Ectodermal cell (in vitro differentiated cells): ENCODE measurements at regions not wholly inside any gene's neighbourhood (a gene's known extent, or its start where the extent isn't known, plus 50 kb on each side); places are given as distances from the start of the nearest gene placed in this dataset.
"Not testable (repeated sequence)": the region's sequence is repeated elsewhere in the genome, so short reads cannot be mapped to it uniquely, and the experiment has no call there.

ENCODE experiments used
- H3K27ac ChIP-seq: 2 replicates; pipeline ENCODE4 v1.7.0; 2013; ENCODE audit warnings: mild to moderate bottlenecking, low read depth, low read length; ENCODE audit not compliant: insufficient read depth, poor library complexity, severe bottlenecking
- H3K27me3 ChIP-seq: 2 replicates; pipeline ENCODE4 v1.7.0; 2013; ENCODE audit warnings: mild to moderate bottlenecking, low read length; ENCODE audit not compliant: insufficient read depth, control insufficient read depth, poor library complexity, severe bottlenecking
- H3K36me3 ChIP-seq: one replicate; pipeline ENCODE4 v1.7.0; 2013; ENCODE audit warnings: low read length; ENCODE audit not compliant: control insufficient read depth, insufficient read depth
- H3K4me1 ChIP-seq: one replicate; pipeline ENCODE4 v1.7.0; 2013; ENCODE audit warnings: low read length; ENCODE audit not compliant: control insufficient read depth, insufficient read depth
- H3K4me3 ChIP-seq: 2 replicates; pipeline ENCODE4 v1.7.0; 2013; ENCODE audit warnings: low read depth, low read length, control low read depth; ENCODE audit not compliant: insufficient read depth
- H3K9me3 ChIP-seq: 2 replicates; pipeline ENCODE4 v1.7.0; 2013; ENCODE audit warnings: mild to moderate bottlenecking, low read length, moderate library complexity; ENCODE audit not compliant: control insufficient read depth
- WGBS, 2 experiments: methylation state at CpG; one replicate each; pipeline ENCODE4 v1.1.7; 2013; ENCODE audit warnings: missing lambda C conversion rate in 2 of 2; 5-methylcytosine and 5-hydroxymethylcytosine counted together

DNA sequence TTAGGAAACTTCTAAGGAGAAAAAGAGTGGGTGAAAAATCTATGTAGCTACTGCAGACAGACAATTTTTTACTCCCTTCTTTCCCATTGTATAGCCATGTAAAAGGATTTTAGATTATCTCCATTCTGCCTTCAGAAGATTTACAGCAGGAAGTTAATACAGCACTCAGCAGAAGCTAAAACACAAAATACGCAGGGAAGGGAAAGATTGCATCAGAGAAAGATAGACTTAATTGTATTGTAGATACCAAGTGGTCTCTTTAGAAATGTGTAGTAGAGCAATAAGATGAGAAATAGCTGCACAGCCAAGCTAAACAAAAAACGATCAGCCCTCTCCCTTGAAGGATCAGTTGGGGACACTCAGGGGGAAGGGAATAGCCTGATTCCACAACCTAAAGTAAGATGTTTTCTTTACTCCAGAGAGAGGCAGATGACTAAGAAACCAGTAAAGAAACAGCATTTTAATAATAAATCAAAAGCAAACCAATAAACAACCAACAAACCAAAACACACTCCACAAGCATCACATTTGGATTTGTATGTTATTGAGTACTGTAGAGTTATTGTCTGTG lies 236.7 kb upstream of the SLITRK1 start:
- 75 to 78% methylated on average over 2 of the region's 2 CpGs for WGBS, 2 experiments
- no peaks in the 10 kb centered on the region for H3K27me3 ChIP-seq
- no peak overlapping the region for H3K27ac ChIP-seq
- no peaks in the 10 kb centered on the region for H3K9me3 ChIP-seq
- H3K4me3 ChIP-seq: no peak overlapping the region
- H3K4me1 ChIP-seq: no peaks in the 10 kb centered on the region
- no peaks in the 10 kb centered on the region for H3K36me3 ChIP-seq

DNA sequence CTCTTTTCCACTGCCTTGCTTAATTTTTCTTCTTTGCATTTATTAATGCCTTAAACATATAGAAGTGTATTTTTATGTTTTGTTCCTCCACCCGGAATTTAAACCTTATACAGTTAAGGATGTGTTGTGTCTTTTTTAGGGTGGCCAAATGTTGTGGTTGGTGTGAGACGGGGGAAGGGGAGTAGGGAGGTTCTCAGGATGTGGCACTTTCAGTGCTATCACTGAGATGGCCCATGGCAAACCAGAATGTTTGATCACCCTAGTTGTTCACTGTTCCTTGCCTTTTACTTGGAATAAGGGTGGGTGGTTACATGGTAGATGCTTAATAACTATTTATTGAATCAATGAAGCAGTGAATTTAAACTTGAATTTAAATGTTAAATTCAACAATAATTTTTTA lies 216.0 kb upstream of the SLITRK1 start:
- H3K36me3 ChIP-seq: no peaks in the 10 kb centered on the region
- 97 to 100% methylated on average over 2 of the region's 2 CpGs for WGBS, 2 experiments
- H3K27ac ChIP-seq: no peak overlapping the region
- no peaks in the 10 kb centered on the region for H3K4me1 ChIP-seq
- no peaks in the 10 kb centered on the region for H3K9me3 ChIP-seq
- no peaks in the 10 kb centered on the region for H3K27me3 ChIP-seq
- no peak overlapping the region for H3K4me3 ChIP-seq

DNA sequence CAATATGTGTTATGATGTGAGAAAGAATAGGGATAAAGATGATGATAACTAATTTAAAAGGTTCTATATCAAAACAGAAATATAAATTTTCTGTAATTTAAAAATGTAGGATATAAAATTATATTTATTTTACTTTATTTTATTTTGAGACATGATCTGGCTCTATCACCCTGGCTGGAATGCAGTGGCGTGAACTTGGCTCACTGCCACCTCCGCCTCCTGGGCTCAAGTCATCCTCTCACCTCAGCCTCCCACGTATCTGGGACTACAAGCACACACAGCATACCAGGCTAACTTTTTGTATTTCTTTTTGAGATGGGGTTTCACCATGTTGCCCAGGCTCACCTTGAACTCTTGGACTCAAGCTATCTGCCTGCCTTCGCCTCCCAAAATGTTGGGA lies 214.9 kb upstream of the SLITRK1 start:
- Histone ChIP-seq H3K4me1 (no peaks in the 10 kb centered on the region), H3K36me3 (no peaks in the 10 kb centered on the region), H3K4me3 (no peak overlapping the region), H3K27me3 (no peaks in the 10 kb centered on the region), H3K27ac (no peak overlapping the region), H3K9me3 (no peaks in the 10 kb centered on the region)
- 74% methylated on average over 4 of the region's 4 CpGs for WGBS, 2 experiments

DNA sequence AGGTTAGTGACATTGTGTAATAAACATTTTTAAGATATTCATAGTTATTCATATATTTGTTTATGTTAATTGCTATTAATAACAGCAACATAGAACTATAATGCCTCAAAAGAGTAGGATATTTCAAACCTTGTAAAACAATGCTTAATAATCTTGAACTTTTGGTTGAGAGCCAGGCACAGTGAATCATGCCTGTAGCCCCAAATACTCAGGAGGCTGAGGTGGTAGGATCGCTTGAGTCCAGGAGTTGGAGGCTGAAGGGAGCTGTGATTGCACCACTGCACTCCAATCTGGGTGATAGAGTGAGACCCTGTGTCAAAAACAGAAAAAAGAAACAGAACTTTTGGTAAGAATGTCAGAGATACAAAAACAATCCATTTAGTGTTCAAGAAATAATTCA lies 213.9 kb upstream of the SLITRK1 start:
- H3K9me3 ChIP-seq: no peaks in the 10 kb centered on the region
- H3K36me3 ChIP-seq: no peaks in the 10 kb centered on the region
- H3K4me1 ChIP-seq: no peaks in the 10 kb centered on the region
- no peak overlapping the region for H3K4me3 ChIP-seq
- 95 to 100% methylated on average over 1 of the region's 1 CpG for WGBS, 2 experiments
- H3K27ac ChIP-seq: no peak overlapping the region
- H3K27me3 ChIP-seq: no peaks in the 10 kb centered on the region

DNA sequence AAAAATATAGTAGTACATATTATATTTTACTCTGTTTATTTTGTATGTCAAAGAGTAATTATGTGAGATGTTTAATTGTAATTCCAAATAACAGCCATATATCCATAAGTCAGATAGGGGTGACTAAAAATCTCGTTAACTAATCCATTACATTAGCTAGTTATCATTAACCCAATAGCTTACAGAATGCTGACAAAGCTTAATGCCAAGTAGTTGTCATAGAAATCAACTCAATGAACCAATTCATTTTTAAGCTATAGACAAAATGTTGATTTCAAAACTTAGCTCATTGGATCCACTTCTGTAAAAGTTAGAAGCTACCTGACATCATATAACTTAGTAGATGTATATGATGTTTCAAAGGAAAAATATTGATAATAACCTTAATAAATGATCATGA lies 206.7 kb upstream of the SLITRK1 start:
- Histone ChIP-seq H3K27me3 (no peaks in the 10 kb centered on the region), H3K4me1 (no peaks in the 10 kb centered on the region), H3K9me3 (no peaks in the 10 kb centered on the region), H3K4me3 (no peak overlapping the region), H3K36me3 (no peaks in the 10 kb centered on the region), H3K27ac (no peak overlapping the region)
- 82 to 87% methylated on average over 1 of the region's 1 CpG for WGBS, 2 experiments

DNA sequence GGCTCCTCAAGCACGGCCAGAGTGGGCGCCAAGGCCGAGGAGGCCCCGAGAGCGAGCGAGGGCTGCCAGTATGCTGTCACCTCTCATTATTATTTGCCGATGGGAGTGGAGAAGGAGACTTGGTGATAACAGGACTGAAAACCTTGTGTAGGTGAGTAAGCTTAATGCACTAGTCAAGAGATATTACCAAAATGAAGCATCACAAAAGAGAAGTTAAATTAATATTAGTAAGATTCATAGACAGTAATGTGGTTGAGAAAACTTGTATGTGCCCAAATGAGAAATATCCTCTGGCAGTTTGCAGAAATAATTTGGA lies 204.5 kb upstream of the SLITRK1 start:
- no peaks in the 10 kb centered on the region for H3K36me3 ChIP-seq
- H3K4me3 ChIP-seq: peak overlapping the region; percentile 48
- WGBS, 2 experiments: 67 to 72% methylated on average over 7 of the region's 7 CpGs
- H3K9me3 ChIP-seq: no peaks in the 10 kb centered on the region
- no peaks in the 10 kb centered on the region for H3K4me1 ChIP-seq
- H3K27me3 ChIP-seq: no peaks in the 10 kb centered on the region
- no peak overlapping the region for H3K27ac ChIP-seq

DNA sequence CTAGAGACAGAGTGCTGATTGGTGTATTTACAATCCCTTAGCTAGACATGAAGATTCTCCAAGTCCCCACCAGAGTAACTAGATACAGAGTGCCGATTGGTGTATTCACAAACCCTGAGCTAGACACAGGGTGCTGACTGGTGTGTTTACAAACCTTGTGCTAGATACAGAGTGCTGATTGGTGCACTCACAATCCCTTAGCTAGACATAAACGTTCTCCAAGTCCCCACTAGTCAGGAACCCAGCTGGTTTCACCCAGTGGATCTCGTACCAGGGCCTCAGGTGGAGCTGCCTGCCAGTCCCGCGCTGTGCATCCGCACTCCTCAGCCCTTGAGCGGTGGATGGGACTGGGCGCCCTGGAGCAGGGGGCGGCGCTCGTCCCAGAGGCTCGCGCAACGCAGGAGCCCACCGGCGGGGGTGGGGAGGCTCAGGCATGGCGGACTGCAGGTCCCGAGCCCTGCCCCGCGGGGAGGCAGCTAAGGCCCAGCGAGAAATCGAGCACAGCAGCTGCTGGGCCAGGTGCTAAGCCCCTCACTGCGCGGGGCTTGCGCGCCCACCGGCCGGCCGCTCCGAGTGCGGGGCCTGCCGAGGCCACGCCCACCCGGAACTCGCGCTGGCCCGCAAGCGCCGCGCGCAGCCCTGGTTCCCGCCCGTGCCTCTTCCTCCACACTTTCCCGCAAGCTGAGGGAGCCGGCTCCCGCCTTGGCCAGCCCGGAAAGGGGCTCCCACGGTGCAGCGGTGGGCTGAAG lies 204.0 kb upstream of the SLITRK1 start:
- WGBS, 2 experiments: 57 to 62% methylated on average over 49 of the region's 49 CpGs
- not testable (repeated sequence) for H3K36me3 ChIP-seq

DNA sequence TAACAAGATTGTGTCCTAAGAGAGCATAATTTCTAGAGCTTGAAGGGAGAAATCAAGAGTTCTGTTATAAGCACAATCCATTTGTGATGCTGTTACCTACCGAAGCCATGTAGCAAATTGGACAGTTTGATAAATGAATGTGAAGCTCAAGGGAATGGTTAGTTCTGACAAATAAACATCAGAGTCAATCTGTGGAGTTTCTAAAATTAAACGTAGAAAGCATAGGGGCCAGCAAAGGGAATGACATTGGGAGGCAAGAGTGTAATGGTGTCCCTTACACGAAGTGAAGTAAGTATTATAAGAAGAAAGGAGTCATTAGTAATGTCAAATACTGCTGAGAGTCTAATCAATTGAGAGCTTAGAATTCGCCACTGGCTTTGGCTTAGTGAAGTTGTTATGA lies 200.2 kb upstream of the SLITRK1 start:
- H3K27ac ChIP-seq: no peak overlapping the region
- H3K36me3 ChIP-seq: no peaks in the 10 kb centered on the region
- no peaks in the 10 kb centered on the region for H3K4me1 ChIP-seq
- H3K9me3 ChIP-seq: no peaks in the 10 kb centered on the region
- H3K27me3 ChIP-seq: no peaks in the 10 kb centered on the region
- WGBS, 2 experiments: 92 to 94% methylated on average over 4 of the region's 4 CpGs
- H3K4me3 ChIP-seq: no peak overlapping the region

More for the DNA sequence above, 204.0 kb upstream of the SLITRK1 start:
- H3K27me3 ChIP-seq, H3K9me3 ChIP-seq, H3K4me1 ChIP-seq, H3K27ac ChIP-seq: not testable (repeated sequence)
- H3K4me3 ChIP-seq: peak overlapping the region; percentile 48

DNA sequence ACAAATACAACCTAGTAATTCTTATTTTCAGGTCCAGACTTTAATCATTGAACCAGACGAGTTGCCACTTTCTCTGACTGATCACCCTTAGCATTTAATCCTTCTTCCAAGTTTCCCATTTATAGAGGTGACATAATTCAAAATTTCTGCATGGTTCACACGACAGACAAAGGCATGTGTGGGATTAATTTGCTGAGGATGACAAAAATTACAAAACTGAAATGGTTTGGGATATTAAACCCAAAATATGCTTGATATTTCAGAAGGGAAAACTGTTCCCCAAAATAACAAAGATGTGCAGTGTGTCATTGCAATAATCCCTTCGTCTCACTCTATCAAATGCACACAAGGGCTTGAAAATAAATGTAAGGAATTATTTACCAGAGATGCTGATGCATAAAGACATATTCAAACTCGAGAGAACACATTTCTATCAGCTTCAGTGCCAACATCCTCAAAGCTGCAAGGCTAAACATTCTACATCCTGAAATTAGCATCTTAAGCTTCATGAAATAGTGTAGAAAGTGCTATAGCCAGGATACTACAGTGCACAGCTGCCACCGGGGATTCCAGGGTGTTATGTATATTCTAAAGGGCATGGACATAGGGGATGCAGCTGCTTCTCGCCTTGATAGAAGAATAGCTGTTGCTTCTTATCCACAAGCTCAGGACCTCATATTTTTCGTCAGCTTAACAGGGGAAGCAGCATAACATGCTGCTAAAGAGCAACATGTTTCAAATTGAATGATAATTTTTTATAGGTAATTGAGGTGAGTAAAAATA lies 198.7 kb upstream of the SLITRK1 start:
- Histone ChIP-seq H3K36me3 (no peaks in the 10 kb centered on the region), H3K27ac (no peak overlapping the region), H3K9me3 (no peaks in the 10 kb centered on the region), H3K27me3 (no peaks in the 10 kb centered on the region), H3K4me1 (no peaks in the 10 kb centered on the region), H3K4me3 (no peak overlapping the region)
- 93 to 94% methylated on average over 5 to 7 of the region's 7 CpGs for WGBS, 2 experiments

DNA sequence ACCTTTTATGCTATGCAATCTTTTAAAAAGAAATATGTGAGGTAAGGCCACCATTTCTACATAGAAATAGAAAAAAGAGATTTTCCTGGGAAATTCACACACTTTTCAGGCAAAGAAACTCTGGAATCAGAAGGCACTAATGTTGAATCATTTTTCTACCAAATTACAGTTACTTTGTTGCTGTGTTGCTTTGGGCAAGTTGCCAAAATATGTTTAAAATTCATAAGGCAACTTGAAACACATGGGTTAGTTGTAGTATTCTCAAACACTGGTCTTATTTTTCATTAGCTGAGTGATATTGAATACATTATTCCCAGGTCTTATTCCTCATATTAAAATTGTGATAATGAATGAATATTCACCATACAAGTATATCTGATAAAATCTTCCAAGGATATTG lies 195.0 kb upstream of the SLITRK1 start:
- Histone ChIP-seq H3K9me3 (no peaks in the 10 kb centered on the region), H3K27me3 (no peaks in the 10 kb centered on the region), H3K4me3 (no peak overlapping the region), H3K4me1 (no peaks in the 10 kb centered on the region), H3K27ac (no peak overlapping the region), H3K36me3 (no peaks in the 10 kb centered on the region)
